Testis (tissue), 2 donors: ENCODE measurements at regions not wholly inside any gene's neighbourhood (a gene's known extent, or its start where the extent isn't known, plus 50 kb on each side); places are given as distances from the start of the nearest gene placed in this dataset.

Experiments
- POLR2A ChIP-seq: fragments of 450-650 bp; IDR thresholded peaks from one replicate; pipeline ENCODE4 v1.6.1; 2017; ENCODE audit warnings: antibody characterized with exemption, mild to moderate bottlenecking, moderate library complexity
- TF ChIP-seq, protein P1 (sequence below), 3 experiments: fragments of 450-650 bp in 2 of 3; fragments of 200-600 bp in 1 of 3; sonication (generic) in 1 of 3; IDR thresholded peaks; one replicate each; pipeline ENCODE4 v1.5.1; 2016 to 2019; ENCODE audit warnings: antibody characterized with exemption in 3 of 3, mild to moderate bottlenecking in 2 of 3, moderate library complexity in 1 of 3

DNA sequence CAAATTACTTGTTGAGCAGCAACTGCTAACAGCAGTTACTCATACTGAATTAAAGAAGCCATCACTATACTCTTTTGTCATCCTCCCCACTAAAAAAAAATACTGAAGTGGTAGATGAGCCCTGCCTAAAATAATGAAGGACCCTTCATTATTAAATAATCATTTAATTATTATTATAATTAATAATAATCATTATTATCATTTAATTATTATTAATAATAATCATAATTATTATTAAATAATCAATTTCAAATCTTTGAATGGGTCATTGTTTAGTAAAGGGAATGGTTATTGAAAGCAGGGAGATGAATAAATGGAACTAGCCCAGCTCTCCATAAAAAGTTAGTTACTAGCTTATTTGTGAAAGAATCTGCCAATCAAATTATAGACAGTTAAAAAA is 396.4 kb downstream of the NFIB start:
- TF ChIP-seq, protein P1, sequence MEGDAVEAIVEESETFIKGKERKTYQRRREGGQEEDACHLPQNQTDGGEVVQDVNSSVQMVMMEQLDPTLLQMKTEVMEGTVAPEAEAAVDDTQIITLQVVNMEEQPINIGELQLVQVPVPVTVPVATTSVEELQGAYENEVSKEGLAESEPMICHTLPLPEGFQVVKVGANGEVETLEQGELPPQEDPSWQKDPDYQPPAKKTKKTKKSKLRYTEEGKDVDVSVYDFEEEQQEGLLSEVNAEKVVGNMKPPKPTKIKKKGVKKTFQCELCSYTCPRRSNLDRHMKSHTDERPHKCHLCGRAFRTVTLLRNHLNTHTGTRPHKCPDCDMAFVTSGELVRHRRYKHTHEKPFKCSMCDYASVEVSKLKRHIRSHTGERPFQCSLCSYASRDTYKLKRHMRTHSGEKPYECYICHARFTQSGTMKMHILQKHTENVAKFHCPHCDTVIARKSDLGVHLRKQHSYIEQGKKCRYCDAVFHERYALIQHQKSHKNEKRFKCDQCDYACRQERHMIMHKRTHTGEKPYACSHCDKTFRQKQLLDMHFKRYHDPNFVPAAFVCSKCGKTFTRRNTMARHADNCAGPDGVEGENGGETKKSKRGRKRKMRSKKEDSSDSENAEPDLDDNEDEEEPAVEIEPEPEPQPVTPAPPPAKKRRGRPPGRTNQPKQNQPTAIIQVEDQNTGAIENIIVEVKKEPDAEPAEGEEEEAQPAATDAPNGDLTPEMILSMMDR (IDR thresholded peaks at IDR 0.05) = no peak
- no peak for TF ChIP-seq POLR2A
